Urothelium cell line (cell line): ENCODE measurements at regions not wholly inside any gene's neighbourhood (a gene's known extent, or its start where the extent isn't known, plus 50 kb on each side); places are given as distances from the start of the nearest gene placed in this dataset.
"Not testable (repeated sequence)": the region's sequence is repeated elsewhere in the genome, so short reads cannot be mapped to it uniquely, and the experiment has no call there.

Experiments used
- DNase-seq: peaks from one replicate; pipeline ENCODE4 v3.0.0; 2011; ENCODE audit warnings: low spot score, mixed read lengths
- FAIRE-seq: peaks from 2 replicates; lab custom pipeline; 2011; peaks lifted over from hg19 to GRCh38; lab: Jason Lieb, UNC

- DNase-seq (no peak), FAIRE-seq (no peak)
Observed at GRCh38 chr7:24049296-24049695, 234.7 kb upstream of the NPY start.

DNA sequence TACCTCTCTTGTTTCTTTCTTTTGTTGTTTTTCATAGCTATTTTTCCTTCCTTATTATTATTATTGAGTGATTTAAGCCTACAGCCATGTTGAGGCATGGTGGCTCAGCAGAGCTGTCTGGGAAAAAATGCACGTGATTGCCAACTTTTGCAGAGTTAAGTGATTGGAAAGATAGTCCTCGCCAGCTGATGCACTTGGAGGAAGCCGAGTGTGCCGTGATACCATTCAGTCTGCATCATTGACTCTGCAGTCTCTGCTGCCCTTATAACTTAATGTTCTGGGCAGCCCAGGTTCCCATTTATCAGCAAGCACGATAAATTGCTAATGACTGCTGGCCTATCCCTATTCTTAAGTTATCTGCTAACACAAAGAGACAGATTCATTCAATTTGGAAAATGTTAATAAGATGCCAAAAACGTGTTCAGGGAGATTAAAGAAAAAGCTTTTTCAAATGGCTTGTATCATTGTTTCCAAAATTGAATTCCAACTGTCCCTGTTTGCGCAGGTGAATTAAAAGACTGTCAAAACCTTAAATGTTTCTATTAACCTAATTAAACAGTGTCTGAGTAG is 232.9 kb upstream of the NPY start:
- FAIRE-seq (no peak), DNase-seq (no peak)

GRCh38 chr7:24051651-24052050 is 232.3 kb upstream of the NPY start:
- DNase-seq (no peak), FAIRE-seq (no peak)

DNA sequence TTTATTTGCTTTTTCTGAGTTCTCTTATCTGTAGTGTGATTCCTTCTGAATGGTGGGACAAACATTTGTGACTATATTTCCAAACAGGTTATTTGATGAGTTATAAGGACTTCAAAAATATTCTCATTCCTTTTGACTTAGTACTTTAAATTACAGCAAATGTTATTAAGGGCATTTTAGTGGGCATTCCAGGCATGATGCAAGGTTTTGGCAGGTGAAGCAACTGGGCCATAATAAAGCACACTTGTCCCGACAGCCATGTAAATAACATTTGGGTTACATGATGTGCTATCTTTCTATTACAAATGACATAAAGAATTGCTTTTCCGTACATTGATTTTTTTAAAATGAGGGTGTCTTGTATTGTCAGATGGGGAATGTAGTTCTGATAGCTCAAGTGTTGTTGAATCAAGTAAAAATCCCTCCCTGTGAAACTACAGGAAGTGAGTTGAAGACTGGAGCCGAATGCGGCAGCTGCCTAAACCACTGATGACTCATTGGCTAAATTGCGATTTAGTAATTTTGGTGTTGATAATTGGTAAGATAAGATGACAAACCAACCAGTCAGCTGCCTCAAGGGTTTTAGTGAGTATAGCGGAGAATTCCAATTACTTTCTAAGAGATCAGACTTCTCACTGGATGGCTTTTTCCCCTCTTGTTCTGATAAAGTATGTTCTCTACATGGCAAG is 231.3 kb upstream of the NPY start:
- no peak for FAIRE-seq
- peak; percentile 48 for DNase-seq

- FAIRE-seq (no peak), DNase-seq (no peak)
Observed at GRCh38 chr7:24054236-24054635, 229.8 kb upstream of the NPY start.

DNA sequence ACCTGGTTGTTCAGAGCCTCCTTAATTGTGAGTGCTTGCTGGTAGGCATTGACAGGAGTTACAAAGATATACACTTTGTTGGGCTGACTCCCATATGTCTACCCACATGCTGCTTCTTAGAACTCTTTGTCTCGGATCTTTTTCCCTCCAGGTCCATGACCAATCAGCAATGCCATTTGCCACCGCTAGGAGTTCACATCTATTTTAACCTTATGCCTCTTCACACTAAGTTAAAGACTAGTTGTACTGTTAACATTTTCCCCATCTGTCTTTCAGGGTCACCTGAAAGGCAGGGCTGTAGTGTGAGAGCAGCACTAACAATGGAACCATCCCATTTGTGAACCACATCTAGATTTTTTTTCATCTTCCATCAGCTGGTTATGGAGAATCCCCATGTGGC is 226.7 kb upstream of the NPY start:
- no peak for DNase-seq
- FAIRE-seq, result no peak

DNA sequence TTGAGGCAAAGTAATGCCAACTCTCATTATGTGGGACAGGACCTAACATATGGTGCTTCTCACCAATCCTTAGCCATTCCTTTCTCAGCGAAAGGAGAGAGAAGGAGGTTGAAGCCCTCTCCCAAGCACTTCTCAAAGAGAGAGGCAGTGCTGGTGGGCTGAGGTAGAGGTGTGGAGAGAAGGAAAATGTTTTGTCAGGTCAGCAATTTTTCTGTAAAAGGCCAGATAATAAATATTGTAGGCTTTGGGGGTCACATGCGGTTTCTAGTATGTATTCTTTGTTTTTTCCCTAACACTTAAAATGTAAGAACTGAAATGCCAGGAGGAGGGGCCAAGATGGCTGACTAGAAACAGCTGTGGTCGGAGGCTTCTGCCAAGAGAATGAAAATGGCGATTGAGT is 225.0 kb upstream of the NPY start:
- no peak for FAIRE-seq

GRCh38 chr7:24059775-24060174 is 224.2 kb upstream of the NPY start:
- no peak for DNase-seq
- FAIRE-seq, result no peak

More for the DNA sequence above, 225.0 kb upstream of the NPY start:
- no peak for DNase-seq

GRCh38 chr7:24063721-24064120 is 220.3 kb upstream of the NPY start:
- DNase-seq, result no peak
- no peak for FAIRE-seq

DNA sequence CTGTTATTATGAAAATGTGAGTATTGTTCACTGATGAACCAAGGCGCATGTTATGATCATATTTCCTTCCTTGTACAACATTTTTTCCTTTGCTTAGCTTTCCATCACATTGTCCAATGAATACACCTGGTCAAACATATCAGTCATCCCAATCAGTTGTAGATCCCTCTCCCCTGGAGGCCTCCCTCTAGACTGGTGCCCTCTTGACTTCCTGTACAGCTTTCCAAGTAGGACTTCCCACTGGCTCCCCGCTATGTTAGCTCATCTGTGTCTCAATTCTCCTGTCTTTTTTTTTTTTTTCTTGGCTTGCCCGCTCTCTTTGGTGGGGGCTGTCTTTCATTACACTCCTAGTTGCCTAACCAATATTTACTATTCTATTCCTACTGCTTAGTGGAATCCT is 214.2 kb upstream of the NPY start:
- DNase-seq (no peak), FAIRE-seq (no peak)

DNA sequence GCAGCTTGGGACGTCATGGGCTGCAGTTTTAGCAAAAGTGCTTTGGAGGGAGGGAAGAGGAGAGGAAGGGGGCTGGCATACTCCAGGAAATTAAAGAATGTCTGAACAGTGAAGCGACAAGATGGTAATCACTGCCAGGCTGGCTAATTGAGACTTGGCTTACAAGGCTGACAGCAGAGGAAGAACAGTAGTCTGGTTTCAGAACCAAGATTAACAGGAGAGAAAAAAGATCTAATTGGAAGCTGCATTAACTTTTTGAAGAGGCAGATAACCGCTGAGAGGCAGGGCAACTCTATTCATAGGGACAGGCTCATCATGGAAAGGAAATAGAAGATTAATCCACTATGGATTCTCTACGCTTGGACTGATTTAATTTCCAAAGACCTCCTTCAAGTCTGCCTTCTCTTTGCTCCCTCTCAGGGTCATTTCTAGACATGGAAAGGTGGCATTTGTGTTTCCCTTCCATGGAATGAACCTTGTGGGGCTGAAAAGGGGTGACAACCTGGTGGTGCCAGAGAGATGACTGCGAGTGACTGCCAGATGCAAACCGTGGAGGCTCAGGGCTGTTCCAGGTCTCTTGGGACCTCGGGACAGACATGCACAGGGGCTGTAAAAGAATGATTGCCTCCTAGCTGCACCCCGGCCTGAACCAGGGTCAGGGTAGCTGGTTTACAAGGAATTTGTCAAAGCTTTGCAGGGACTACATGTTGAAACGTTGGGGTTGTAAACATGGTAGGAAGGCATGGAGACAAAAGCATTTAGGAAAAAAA is 210.2 kb upstream of the NPY start:
- no peak for FAIRE-seq
- no peak for DNase-seq

GRCh38 chr7:24075426-24075810 is 208.6 kb upstream of the NPY start:
- FAIRE-seq (no peak), DNase-seq (no peak)

GRCh38 chr7:24082826-24083225 is 201.2 kb upstream of the NPY start:
- FAIRE-seq (no peak), DNase-seq (no peak)

DNA sequence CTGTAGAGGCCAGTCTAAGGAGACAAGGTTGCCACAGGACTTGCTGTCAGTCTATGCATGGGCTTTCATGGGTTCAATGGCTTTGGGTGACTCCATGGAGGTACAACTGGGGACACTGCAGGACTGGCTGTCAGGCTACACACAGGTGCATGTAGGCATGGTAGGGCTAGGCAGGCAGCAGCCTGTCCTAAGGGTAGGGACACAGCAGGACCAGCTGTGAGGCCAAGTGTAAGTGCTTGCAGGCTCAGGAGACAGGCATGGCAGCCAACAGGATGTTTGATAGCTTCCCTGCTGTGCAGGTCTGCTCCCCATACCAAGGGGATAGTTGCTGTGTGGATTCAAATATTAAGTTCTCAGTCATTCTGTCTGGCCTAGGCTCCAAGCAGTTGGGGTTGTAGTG is 181.0 kb upstream of the NPY start:
- FAIRE-seq (no peak), DNase-seq (no peak)

DNA sequence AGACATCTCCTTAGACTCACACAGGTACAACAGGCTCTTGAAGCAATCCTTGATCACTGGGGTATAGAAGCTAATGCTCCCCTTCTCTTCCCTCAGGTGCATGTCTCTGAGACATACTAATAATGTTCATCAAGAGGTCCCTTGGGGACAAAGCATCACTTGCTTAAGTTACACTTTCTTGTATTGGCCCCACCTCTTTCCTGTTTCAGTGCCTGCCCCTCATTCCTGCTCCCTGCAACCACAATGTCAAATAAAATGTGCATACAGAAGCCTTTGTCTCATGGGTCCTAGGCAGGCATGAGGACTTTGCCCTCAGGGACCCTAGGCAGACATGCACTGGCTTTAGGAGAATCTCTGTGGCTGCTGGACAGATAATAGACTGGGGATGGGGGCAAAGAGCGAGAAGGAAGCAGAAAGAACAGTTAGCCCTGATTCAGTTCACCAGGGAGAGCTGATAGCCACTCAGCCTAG is 175.0 kb upstream of the NPY start:
- no peak for FAIRE-seq
- DNase-seq, result no peak

GRCh38 chr7:24110056-24110455 is 173.9 kb upstream of the NPY start:
- FAIRE-seq, result no peak
- no peak for DNase-seq

- FAIRE-seq (peak; percentile 17), DNase-seq (no peak)
Observed at GRCh38 chr7:24113506-24113905, 170.5 kb upstream of the NPY start.

GRCh38 chr7:24115661-24116060 is 168.3 kb upstream of the NPY start:
- FAIRE-seq, result no peak
- DNase-seq, result peak; percentile 14

DNA sequence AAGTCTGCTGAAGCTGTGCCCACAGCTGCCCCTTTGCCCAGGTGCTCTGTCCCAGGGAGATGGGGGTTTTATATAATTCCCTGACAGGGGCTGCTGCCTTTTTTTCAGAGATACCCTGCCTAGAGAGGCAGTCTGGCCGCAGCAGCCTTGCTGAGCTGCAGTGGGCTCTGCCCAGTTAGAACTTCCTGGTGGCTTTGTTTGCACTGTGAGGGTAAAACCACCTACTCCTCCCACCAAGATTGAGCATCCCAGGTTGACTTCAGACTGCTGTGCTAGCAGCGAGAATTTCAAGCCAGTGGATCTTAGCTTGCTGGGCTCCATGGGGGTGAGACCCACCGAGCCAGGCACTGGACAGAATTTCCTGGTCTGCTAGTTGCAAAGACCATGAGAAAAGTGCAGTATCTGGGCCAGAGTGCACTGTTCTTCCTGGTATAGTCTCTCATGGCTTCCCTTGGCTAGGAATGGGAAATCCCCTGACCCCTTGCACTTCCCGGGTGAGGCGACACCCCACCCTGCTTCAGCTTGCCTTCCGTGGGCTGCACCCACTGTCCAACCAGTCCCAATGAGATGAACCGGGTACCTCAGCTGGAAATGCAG is 166.0 kb upstream of the NPY start:
- FAIRE-seq, DNase-seq: not testable (repeated sequence)

- no peak for FAIRE-seq
- DNase-seq, result no peak
Observed at GRCh38 chr7:24119852-24120251, 164.1 kb upstream of the NPY start.

GRCh38 chr7:24123076-24123475 is 160.9 kb upstream of the NPY start:
- FAIRE-seq (no peak), DNase-seq (no peak)

DNA sequence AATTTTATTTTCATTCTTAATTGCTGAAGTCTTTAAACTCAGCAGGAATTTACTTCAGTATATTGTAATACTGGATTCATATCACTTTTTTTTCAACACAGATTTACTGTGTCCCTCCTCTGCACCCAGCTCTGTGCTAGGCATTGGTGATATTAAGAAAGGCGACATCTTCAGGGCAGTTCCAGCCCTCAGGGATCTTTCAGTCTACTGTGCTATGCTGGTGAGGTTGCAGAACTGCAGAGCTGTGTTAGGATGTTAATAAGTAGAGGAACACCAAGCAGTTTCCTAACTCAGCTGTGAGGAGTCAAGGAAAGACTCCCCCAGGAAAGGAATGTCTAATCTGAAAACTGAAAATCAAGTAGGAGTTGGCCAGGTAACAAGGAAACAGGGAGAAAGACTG is 158.2 kb upstream of the NPY start:
- no peak for FAIRE-seq
- no peak for DNase-seq
